Spleen (tissue), 11 donors: ENCODE measurements at regions not wholly inside any gene's neighbourhood (a gene's known extent, or its start where the extent isn't known, plus 50 kb on each side); places are given as distances from the start of the nearest gene placed in this dataset.

ENCODE experiments used
- DNase-seq: peaks from one replicate; pipeline ENCODE4 v3.0.0-alpha.2; 2020
- H3K27ac ChIP-seq, 8 donors: fragments of 200-600 bp; sonication (generic) in 7 of 8; 1 replicate in 4 of 8; 2 replicates in 4 of 8; pipeline versions ENCODE4 v1.5.0 to v1.8.0; 2016 to 2021; ENCODE audit warnings: inconsistent platforms in 4 of 8, mild to moderate bottlenecking in 4 of 8, moderate library complexity in 1 of 8
- H3K27me3 ChIP-seq, 7 donors: fragments of 200-600 bp; sonication (generic) in 6 of 7; replicated peaks in 1 of 7; 1 replicate in 4 of 7; 2 replicates in 3 of 7; pipeline versions ENCODE4 v1.5.0 to v1.8.0; 2016 to 2021; ENCODE audit warnings: inconsistent platforms in 3 of 7, mild to moderate bottlenecking in 1 of 7
- H3K36me3 ChIP-seq, 6 donors: fragments of 200-600 bp; sonication (generic) in 5 of 6; 1 replicate in 4 of 6; 2 replicates in 2 of 6; pipeline versions ENCODE4 v1.5.0 to v1.8.0; 2016 to 2021; ENCODE audit warnings: inconsistent platforms in 2 of 6
- H3K4me1 ChIP-seq, 6 donors: fragments of 200-600 bp; sonication (generic) in 5 of 6; 1 replicate in 3 of 6; 2 replicates in 3 of 6; pipeline versions ENCODE4 v1.5.0 to v1.8.0; 2016 to 2021; ENCODE audit warnings: inconsistent platforms in 3 of 6
- H3K4me3 ChIP-seq, 8 donors: fragments of 200-600 bp; sonication (generic) in 7 of 8; 1 replicate in 4 of 8; 2 replicates in 4 of 8; pipeline versions ENCODE4 v1.5.0 to v1.8.0; 2016 to 2021; ENCODE audit warnings: inconsistent platforms in 4 of 8, mild to moderate bottlenecking in 4 of 8, moderate library complexity in 2 of 8
- H3K9me3 ChIP-seq, 8 donors: fragments of 200-600 bp; sonication (generic) in 7 of 8; 1 replicate in 4 of 8; 2 replicates in 4 of 8; pipeline versions ENCODE4 v1.5.0 to v1.8.0; 2016 to 2021; ENCODE audit warnings: inconsistent platforms in 4 of 8
- CTCF ChIP-seq, 11 experiments: fragments of 200-600 bp in 7 of 11; fragments of 450-650 bp in 4 of 11; sonication (generic) in 4 of 11; IDR thresholded peaks in 8 of 11; conservative IDR thresholded peaks in 3 of 11; 1 replicate in 7 of 11; 2 replicates in 4 of 11; pipeline versions ENCODE4 v1.4.0 to v1.8.0; 2016 to 2021; ENCODE audit warnings: antibody characterized with exemption in 11 of 11, inconsistent platforms in 4 of 11, mild to moderate bottlenecking in 1 of 11
- POLR2A ChIP-seq, 3 donors: fragments of 450-650 bp; IDR thresholded peaks; one replicate each; pipeline ENCODE4 v1.5.1; 2017; ENCODE audit warnings: antibody characterized with exemption in 3 of 3, mild to moderate bottlenecking in 1 of 3
- POLR2AphosphoS5 ChIP-seq, 3 donors: sonication (generic); formaldehyde crosslinking; IDR thresholded peaks; one replicate each; pipeline ENCODE4 v1.5.1; 2017; ENCODE audit warnings: antibody characterized with exemption in 3 of 3
- WGBS, 5 donors: extraction: QIAGEN DNeasy Blood & Tissue Kit in 3 of 5; methylation state at CpG; one replicate each; pipeline versions ENCODE4 v1.1.5 to v1.1.7; 2013 to 2018; 5-methylcytosine and 5-hydroxymethylcytosine counted together
- intact Hi-C: fragments of 100-400 bp; cut with DNase I; formaldehyde crosslinking; loops from one replicate; pipeline ENCODE4 v1.15.0; 2023; ENCODE audit warnings: low total_unique reads
- donor health status: healthy with polysubstance abuse.
- donor health status: DM: no; HTN: no; CAD: no; lungs with moderate emphysema.
- donor health status: DM: no; HTN: no; CAD: no.
- donor health status: Bipolar disorder and iron deficiency.
- donor health status: healthy.
- donor health status: DM: no; HTN: no; CAD: no.
- donor health status: DM: yes; HTN: yes; CAD: no.

- Histone ChIP-seq H3K4me3 (no peak overlapping the region), H3K27ac (peak overlapping the region in 6 of 8 donors; percentile 5 to 57 (median 45)), H3K27me3 (no peaks in the 10 kb centered on the region), H3K4me1 (peaks cover 0 to 12% (median 3%) of the 10 kb centered on the region in 6 donors), H3K9me3 (no peaks in the 10 kb centered on the region), H3K36me3 (no peaks in the 10 kb centered on the region)
- WGBS, 5 donors, result 39 to 48% (median 42%) methylated on average over 4 of the region's 4 CpGs
- intact Hi-C loops, result no loop called here
- no peak for DNase-seq
- no peak for TF ChIP-seq POLR2A (IDR thresholded peaks at IDR 0.05)
- TF ChIP-seq CTCF (IDR thresholded peaks at IDR 0.05 in 8 of 11, conservative IDR thresholded peaks at IDR 0.05 in 3 of 11), result no peak
- TF ChIP-seq POLR2AphosphoS5 (IDR thresholded peaks at IDR 0.05), result no peak
Measured at GRCh38 chr15:95409626-95410310, 920.7 kb upstream of the NR2F2 start.

GRCh38 chr15:95410757-95411156, 919.7 kb upstream of the NR2F2 start:
- peaks cover 0 to 12% (median 3%) of the 10 kb centered on the region in 6 donors for H3K4me1 ChIP-seq
- no peaks in the 10 kb centered on the region for H3K27me3 ChIP-seq
- 87 to 98% (median 96%) methylated on average over 4 of the region's 4 CpGs for WGBS, 5 donors
- intact Hi-C loops, result no loop called here
- no peak for DNase-seq
- no peaks in the 10 kb centered on the region for H3K9me3 ChIP-seq
- H3K4me3 ChIP-seq, result no peak overlapping the region
- H3K36me3 ChIP-seq, result no peaks in the 10 kb centered on the region
- peak overlapping the region in 1 of 8 donors; percentile 49 for H3K27ac ChIP-seq
- TF ChIP-seq POLR2A (IDR thresholded peaks at IDR 0.05) (no peak), CTCF (IDR thresholded peaks at IDR 0.05 in 8 of 11, conservative IDR thresholded peaks at IDR 0.05 in 3 of 11) (no peak), POLR2AphosphoS5 (IDR thresholded peaks at IDR 0.05) (no peak)

GRCh38 chr15:95416576-95416975, 913.9 kb upstream of the NR2F2 start:
- intact Hi-C loops, result no loop called here
- Histone ChIP-seq H3K27ac (peak overlapping the region in 5 of 8 donors; percentile 28 to 55 (median 36)), H3K36me3 (no peaks in the 10 kb centered on the region), H3K4me3 (no peak overlapping the region), H3K4me1 (no peaks in the 10 kb centered on the region), H3K27me3 (no peaks in the 10 kb centered on the region), H3K9me3 (peaks cover 0 to 13% (median 5%) of the 10 kb centered on the region in 8 donors)
- TF ChIP-seq POLR2A (IDR thresholded peaks at IDR 0.05), result no peak
- no peak for DNase-seq
- WGBS, 5 donors, result 57 to 69% (median 59%) methylated on average over 3 of the region's 3 CpGs

- Histone ChIP-seq H3K4me1 (no peaks in the 10 kb centered on the region), H3K4me3 (no peak overlapping the region), H3K27ac (peak overlapping the region in 5 of 8 donors; percentile 14 to 55 (median 31)), H3K27me3 (no peaks in the 10 kb centered on the region), H3K9me3 (peaks cover 0 to 24% (median 16%) of the 10 kb centered on the region in 8 donors), H3K36me3 (no peaks in the 10 kb centered on the region)
- intact Hi-C loops, result no loop called here
- no peak for DNase-seq
- WGBS, 5 donors, result 78 to 83% (median 80%) methylated on average over 3 of the region's 3 CpGs
- no peak for TF ChIP-seq CTCF (IDR thresholded peaks at IDR 0.05 in 8 of 11, conservative IDR thresholded peaks at IDR 0.05 in 3 of 11)
- no peak for TF ChIP-seq POLR2A (IDR thresholded peaks at IDR 0.05)
- no peak for TF ChIP-seq POLR2AphosphoS5 (IDR thresholded peaks at IDR 0.05)
Measured at GRCh38 chr15:95417761-95418160, 912.7 kb upstream of the NR2F2 start.
